ENCODE measurements at regions not wholly inside any gene's neighbourhood (a gene's known extent, or its start where the extent isn't known, plus 50 kb on each side); places are given as distances from the start of the nearest gene placed in this dataset.
"Not testable (repeated sequence)": the region's sequence is repeated elsewhere in the genome, so short reads cannot be mapped to it uniquely, and the experiment has no call there.

DNA sequence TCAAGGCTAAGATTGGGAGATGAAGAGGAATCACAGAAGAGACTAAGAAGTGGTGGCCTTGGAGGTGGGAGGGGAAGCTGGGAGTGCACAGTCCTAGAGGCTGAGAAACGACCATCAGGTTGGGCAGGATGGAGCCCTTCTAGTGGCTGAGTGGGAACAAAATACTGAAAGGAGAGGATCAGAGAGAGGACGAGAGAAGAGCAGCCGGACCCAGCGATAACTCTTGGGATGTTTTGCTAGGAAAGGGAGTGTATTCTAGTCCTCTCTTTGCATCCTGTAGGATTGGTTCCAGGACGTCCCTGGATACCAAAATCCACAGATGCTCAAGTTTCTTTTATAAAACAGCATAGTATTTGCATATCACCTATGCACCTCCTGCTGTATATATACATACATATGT, 143.8 kb downstream of the CRLF3 start:
- not testable (repeated sequence) for H3K9me3 ChIP-seq (ENCODE audit: control insufficient read depth, low read length); H3K27me3 ChIP-seq (ENCODE audit: control insufficient read depth, insufficient read depth, low read length); H2AFZ ChIP-seq; H3K36me3 ChIP-seq (ENCODE audit: control insufficient read depth, insufficient read depth, low read length); H3K4me3 ChIP-seq (ENCODE audit: low read depth, low read length); H3K79me2 ChIP-seq; H3K9ac ChIP-seq; H3K27ac ChIP-seq; H3K4me1 ChIP-seq; H3K4me2 ChIP-seq (ENCODE audit: low read length)

DNA sequence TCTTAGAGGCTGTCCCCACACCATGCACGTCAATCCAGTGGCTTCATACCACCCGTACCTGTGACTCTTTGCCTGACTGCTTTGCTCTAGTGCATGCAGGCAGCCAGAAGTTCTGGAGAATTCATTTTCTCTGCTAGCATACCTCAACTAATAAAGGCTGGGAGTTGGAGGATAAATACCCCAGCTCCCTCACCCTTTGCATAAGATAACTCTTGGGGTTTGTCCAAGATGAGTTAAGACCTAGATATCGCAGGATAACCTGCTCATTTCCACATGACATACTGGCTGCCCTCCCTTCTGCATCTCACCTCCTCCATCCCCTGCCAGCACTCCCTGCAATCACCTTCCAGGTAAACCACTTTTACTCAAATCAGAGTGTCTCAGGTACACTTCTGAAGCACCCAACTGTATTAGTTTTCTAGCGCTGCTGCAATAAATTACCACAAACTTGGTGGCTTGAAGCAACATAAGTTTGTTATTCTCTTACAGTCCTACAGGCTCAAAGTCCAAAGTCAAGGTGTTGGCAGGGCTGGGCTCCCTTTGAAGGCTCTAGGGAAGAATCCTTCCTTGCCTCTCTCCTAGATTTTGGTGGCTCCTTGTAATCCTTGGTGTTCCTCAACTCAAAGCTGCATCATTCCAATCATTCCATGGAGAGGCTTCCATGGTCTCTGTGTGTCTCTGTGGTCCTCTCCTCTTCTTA, 146.8 kb downstream of the CRLF3 start:
- no peak overlapping the region for H3K9ac ChIP-seq
- H3K4me1 ChIP-seq: no peaks in the 10 kb centered on the region
- H3K9me3 ChIP-seq (ENCODE audit: control insufficient read depth, low read length): no peaks in the 10 kb centered on the region
- H3K79me2 ChIP-seq: no peaks in the 10 kb centered on the region
- no peak overlapping the region for H3K4me3 ChIP-seq (ENCODE audit: low read depth, low read length)
- no peaks in the 10 kb centered on the region for H3K36me3 ChIP-seq (ENCODE audit: control insufficient read depth, insufficient read depth, low read length)
- H2AFZ ChIP-seq: no peak overlapping the region
- H3K27me3 ChIP-seq (ENCODE audit: control insufficient read depth, insufficient read depth, low read length): no peaks in the 10 kb centered on the region
- H3K4me2 ChIP-seq (ENCODE audit: low read length): no peak overlapping the region
- TF ChIP-seq, protein P1, sequence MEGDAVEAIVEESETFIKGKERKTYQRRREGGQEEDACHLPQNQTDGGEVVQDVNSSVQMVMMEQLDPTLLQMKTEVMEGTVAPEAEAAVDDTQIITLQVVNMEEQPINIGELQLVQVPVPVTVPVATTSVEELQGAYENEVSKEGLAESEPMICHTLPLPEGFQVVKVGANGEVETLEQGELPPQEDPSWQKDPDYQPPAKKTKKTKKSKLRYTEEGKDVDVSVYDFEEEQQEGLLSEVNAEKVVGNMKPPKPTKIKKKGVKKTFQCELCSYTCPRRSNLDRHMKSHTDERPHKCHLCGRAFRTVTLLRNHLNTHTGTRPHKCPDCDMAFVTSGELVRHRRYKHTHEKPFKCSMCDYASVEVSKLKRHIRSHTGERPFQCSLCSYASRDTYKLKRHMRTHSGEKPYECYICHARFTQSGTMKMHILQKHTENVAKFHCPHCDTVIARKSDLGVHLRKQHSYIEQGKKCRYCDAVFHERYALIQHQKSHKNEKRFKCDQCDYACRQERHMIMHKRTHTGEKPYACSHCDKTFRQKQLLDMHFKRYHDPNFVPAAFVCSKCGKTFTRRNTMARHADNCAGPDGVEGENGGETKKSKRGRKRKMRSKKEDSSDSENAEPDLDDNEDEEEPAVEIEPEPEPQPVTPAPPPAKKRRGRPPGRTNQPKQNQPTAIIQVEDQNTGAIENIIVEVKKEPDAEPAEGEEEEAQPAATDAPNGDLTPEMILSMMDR (IDR thresholded peaks at IDR 0.05): no peak
- no peak overlapping the region for H3K27ac ChIP-seq

DNA sequence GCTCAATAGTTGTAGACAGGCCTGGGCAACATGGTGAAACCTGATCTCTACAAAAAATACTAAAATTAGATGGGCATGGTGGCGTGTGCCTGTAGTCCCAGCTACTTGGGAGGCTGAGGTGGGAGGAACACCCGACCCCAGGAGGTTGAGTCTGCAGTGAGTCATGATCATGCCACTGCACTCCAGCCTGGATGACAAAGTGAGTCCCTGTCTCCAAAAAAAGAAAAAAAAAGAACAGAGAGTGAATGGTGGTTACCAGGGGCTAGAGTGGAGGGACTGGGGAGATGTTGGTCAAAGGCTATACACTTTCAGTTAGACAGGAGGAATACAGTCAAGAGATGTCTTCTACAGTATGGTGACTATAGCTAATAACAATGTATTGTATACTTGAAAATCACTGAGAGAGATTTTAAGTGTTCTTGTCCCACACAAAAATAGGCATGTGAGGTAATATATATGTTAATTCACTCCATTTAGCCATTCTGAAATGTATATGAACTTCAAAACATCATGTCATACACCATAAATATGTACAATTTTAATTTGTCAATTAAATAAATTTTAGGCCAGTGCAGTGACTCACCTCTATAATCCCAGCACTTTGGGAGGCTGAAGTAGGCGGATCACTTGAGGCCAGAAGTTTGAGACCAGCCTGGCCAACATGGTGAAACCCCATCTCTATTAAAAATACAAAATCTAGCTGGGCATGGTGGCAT, 148.6 kb downstream of the CRLF3 start:
- H3K4me3 ChIP-seq (ENCODE audit: low read depth, low read length); H3K9ac ChIP-seq; H3K4me2 ChIP-seq (ENCODE audit: low read length); H3K36me3 ChIP-seq (ENCODE audit: control insufficient read depth, insufficient read depth, low read length); H3K79me2 ChIP-seq; H3K27me3 ChIP-seq (ENCODE audit: control insufficient read depth, insufficient read depth, low read length); H3K4me1 ChIP-seq; H2AFZ ChIP-seq; H3K9me3 ChIP-seq (ENCODE audit: control insufficient read depth, low read length); H3K27ac ChIP-seq: not testable (repeated sequence)

DNA sequence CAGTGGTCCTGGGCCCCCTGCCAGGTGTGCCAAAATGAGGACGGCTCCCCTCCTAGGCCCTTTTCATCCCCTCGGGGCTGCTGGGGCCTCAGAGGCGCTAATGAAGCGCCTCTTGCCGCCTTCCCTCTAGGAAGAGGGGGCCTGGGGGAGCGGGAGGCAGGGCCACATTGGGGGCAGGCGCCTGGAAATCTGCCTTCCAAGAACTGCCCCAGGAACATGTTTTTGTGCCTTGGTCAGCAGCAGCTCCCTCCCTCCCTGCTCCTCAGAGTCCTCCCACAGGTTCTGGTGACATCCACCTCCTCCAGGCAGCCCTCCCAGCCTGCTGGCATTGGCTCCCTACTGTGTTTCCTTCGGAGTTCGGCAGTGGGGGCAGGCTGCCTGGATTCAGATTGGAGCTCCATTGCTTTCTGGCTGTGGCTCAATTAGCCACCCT, 155.3 kb downstream of the CRLF3 start:
- peak overlapping the region; percentile 76 for H2AFZ ChIP-seq
- not testable (repeated sequence) for H3K9ac ChIP-seq; H3K4me2 ChIP-seq (ENCODE audit: low read length); H3K4me3 ChIP-seq (ENCODE audit: low read depth, low read length); H3K27me3 ChIP-seq (ENCODE audit: control insufficient read depth, insufficient read depth, low read length); H3K27ac ChIP-seq; H3K79me2 ChIP-seq; H3K9me3 ChIP-seq (ENCODE audit: control insufficient read depth, low read length); H3K36me3 ChIP-seq (ENCODE audit: control insufficient read depth, insufficient read depth, low read length); H3K4me1 ChIP-seq

DNA sequence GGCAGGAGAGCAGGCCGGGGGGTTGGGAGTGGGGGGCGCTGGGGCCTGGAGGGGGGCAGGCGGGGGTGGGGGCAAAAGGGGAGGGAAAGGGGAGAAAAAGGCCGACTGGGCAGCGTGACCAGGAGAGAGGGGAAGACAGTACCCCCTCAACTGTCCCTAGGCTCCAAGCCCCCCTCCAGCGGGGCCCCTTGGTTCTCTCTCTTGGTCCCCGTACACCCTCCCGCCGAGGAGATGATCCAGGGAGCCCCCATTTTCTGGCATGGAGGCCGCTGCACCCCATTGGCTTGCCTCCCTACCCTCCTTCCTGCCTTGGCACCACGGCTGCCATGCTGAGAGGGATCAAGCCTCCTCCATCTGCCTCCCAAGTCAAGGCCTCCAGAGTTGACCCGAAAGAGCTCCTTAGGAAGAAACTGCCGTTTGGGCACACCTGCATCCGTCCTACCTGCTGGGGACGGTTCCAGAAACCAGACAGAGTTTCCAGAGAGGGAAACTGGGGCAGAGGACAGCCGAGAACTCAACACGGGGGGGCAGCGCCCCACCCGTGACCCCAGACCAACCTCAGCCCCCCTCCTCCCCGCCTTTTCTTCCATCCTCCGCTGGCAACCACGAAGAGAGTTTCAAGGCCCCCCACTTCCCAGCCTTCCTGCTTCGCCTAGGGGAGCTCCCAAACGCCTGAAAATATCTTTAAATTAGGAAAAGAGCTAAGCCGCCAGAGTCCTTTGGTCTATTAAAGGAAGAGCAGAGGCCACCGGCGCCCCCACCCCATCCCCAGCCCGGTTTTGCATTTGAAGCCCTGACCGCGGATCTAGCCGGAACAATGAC, 155.9 kb downstream of the CRLF3 start:
- H3K4me1 ChIP-seq; H3K4me2 ChIP-seq (ENCODE audit: low read length); H3K79me2 ChIP-seq; H3K27me3 ChIP-seq (ENCODE audit: control insufficient read depth, insufficient read depth, low read length); H3K27ac ChIP-seq; H3K9ac ChIP-seq; H3K4me3 ChIP-seq (ENCODE audit: low read depth, low read length); H3K9me3 ChIP-seq (ENCODE audit: control insufficient read depth, low read length); H3K36me3 ChIP-seq (ENCODE audit: control insufficient read depth, insufficient read depth, low read length): not testable (repeated sequence)
- H2AFZ ChIP-seq: peak overlapping the region; percentile 76

DNA sequence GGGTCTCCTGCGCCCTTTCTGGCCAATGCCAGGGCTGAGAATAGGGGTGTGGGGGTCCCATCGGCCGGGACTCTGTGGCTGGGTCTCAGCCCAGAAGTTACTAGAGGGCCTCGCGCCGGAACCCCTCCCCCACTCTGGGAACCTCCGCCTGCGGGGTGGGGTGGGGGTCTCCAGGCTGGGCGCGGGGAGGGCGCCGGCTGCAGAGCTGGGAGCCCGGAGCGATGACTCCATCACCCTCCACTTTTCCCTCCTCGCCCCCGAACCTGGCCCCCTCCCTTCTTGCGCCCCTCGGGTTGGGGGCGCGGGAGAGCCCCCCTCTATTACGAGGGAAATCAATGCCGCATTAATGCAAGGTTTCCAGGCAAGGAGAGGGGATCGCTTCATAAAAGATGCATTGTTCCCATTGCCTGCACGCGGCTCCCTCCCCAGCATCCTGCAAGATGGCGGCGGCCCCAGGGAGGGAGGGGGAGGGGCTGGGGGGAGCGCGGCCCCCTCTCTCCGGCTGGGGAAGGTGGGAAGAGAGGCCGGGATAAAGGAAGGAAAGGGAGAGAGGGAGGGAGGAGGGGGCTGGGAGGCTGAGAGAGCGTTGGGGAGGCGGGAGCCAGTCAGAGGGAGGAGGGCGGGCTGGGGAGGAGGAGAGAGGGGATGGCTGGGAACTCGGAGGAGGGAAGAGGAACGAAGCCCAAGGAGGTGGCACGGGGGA, 156.7 kb downstream of the CRLF3 start:
- H3K9ac ChIP-seq; H3K36me3 ChIP-seq (ENCODE audit: control insufficient read depth, insufficient read depth, low read length); H3K27me3 ChIP-seq (ENCODE audit: control insufficient read depth, insufficient read depth, low read length); H3K9me3 ChIP-seq (ENCODE audit: control insufficient read depth, low read length); H3K4me1 ChIP-seq; H3K27ac ChIP-seq; H3K79me2 ChIP-seq: not testable (repeated sequence)
- Histone ChIP-seq H3K4me2 (ENCODE audit: low read length) (peak overlapping the region; percentile 55), H3K4me3 (ENCODE audit: low read depth, low read length) (peak overlapping the region; percentile 31), H2AFZ (peak overlapping the region; percentile 96)

DNA sequence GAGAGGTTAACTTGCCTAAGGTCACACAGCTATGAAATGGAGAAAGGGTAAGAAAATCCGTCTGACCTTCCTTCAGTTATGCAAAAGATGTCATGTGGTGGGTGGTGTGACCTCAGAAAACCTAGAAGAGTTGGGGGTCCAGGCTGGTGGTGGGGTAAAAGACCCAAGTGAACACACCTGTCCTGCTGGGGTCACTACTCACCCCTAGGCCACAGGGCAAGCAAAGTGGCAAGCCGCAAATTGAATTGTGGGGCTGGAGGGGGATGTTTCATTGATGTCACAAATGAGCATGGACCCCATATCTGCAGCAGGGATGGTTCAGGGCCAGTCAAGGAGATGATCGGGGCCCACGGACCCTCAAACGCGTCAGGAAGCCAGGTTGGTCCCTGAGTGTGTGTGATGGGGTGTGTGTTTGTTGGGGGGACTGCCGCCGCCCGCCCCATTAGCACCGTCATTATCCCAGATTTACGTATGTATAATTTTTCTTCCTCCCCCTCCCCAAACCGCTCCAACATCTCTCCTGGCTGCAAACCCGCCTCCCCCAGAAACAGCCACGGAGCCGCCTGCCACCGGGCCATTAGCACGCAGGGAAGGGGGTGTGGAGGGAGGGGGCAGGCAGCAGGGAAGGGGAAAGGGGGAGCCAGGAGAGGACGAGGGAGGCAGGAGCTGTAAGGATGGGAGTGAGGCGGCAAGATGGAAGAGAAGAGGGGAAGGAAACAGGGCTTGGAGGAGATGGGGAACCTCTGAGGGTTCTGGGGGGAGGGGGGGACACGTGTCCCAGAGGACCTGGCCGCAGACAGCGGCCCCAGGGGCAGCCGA, 157.4 kb downstream of the CRLF3 start:
- not testable (repeated sequence) for H3K4me3 ChIP-seq (ENCODE audit: low read depth, low read length); H3K9me3 ChIP-seq (ENCODE audit: control insufficient read depth, low read length); H3K9ac ChIP-seq; H3K4me2 ChIP-seq (ENCODE audit: low read length); H3K4me1 ChIP-seq; H3K27me3 ChIP-seq (ENCODE audit: control insufficient read depth, insufficient read depth, low read length); H3K36me3 ChIP-seq (ENCODE audit: control insufficient read depth, insufficient read depth, low read length); H3K79me2 ChIP-seq; H3K27ac ChIP-seq
- H2AFZ ChIP-seq: peak overlapping the region; percentile 96

DNA sequence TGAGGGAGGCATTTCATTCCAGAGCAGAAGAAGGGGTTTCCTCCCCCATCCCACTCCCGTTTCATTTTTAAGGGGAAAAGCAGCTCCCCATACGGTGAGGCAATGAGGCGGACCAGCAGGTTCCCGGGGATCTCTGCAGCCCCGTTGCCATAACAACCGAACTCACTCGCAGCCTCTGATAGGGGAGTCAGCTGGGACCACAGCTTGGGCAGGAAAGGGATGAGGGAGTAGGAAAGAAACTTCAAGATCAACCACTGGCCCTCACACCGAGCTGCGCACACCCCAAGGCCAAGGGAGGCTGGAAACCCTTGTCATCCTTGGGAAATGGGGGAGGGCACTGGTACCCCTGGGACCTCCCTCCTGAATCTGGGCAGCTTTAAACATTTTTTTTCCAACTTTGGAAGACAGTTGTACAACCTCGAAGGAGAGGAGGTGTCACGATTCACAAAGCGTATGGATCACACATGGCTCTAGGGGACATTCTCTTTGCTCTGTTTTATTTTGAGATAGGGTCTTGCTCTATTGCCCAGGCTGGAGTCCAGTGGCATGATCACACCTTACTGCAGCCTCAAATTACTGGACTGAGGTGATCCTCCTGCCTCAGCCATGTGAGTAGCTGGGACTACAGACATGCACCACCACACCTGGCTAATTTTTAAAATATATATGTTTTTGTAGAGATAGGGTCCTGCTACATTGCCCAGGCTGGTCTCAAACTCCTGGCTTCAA, 160.6 kb downstream of the CRLF3 start:
- H3K36me3 ChIP-seq (ENCODE audit: control insufficient read depth, insufficient read depth, low read length); H3K4me3 ChIP-seq (ENCODE audit: low read depth, low read length); H3K79me2 ChIP-seq; H3K27ac ChIP-seq; H3K27me3 ChIP-seq (ENCODE audit: control insufficient read depth, insufficient read depth, low read length); H3K9me3 ChIP-seq (ENCODE audit: control insufficient read depth, low read length); H2AFZ ChIP-seq; H3K9ac ChIP-seq; H3K4me1 ChIP-seq; H3K4me2 ChIP-seq (ENCODE audit: low read length): not testable (repeated sequence)

DNA sequence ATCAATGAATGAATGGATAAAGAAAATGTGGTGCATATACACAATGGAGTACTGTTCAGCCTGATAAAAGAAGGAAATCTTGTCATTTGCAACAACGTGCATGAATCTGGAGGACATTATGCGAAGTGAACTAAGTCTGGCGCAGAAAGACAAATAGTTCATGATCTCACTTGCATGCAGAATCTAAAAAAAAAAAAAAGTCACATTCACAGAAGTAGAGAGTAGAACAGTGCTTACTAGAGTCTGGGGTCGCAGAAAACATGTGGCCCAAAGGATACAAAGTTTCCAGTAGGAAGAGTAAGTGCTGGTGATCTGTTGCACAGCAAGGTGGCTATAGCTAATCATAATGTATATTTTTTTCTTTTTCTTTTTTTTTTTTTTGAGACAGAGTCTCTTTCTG, 167.3 kb downstream of the CRLF3 start:
- H3K4me3 ChIP-seq (ENCODE audit: low read depth, low read length); H3K4me1 ChIP-seq; H3K9ac ChIP-seq; H3K36me3 ChIP-seq (ENCODE audit: control insufficient read depth, insufficient read depth, low read length); H3K27ac ChIP-seq; H3K27me3 ChIP-seq (ENCODE audit: control insufficient read depth, insufficient read depth, low read length); H2AFZ ChIP-seq; H3K9me3 ChIP-seq (ENCODE audit: control insufficient read depth, low read length); H3K79me2 ChIP-seq; H3K4me2 ChIP-seq (ENCODE audit: low read length): not testable (repeated sequence)
